ENCODE measurements at regions not wholly inside any gene's neighbourhood (a gene's known extent, or its start where the extent isn't known, plus 50 kb on each side); places are given as distances from the start of the nearest gene placed in this dataset.

GRCh38 chr12:58378028-58378427 lies 436.7 kb downstream of the ATP23 start:
- H3K9me3 ChIP-seq: no peaks in the 10 kb centered on the region
- H3K4me3 ChIP-seq (ENCODE audit: low read depth, low read length): no peak overlapping the region
- no peaks in the 10 kb centered on the region for H3K4me1 ChIP-seq
- no peaks in the 10 kb centered on the region for H3K36me3 ChIP-seq
- no peak for DNase-seq
- TF ChIP-seq CTCF (IDR thresholded peaks at IDR 0.05; ENCODE audit: low read depth, low read length): no peak
- H3K27me3 ChIP-seq: no peaks in the 10 kb centered on the region; the same call in 1 of the 2 replicates

GRCh38 chr12:58381546-58381945 lies 440.2 kb downstream of the ATP23 start:
- Histone ChIP-seq H3K4me1 (no peaks in the 10 kb centered on the region), H3K9me3 (no peaks in the 10 kb centered on the region), H3K4me3 (ENCODE audit: low read depth, low read length) (no peak overlapping the region), H3K36me3 (no peaks in the 10 kb centered on the region), H3K27me3 (no peaks in the 10 kb centered on the region; the same call in 1 of the 2 replicates)
- DNase-seq: no peak
- TF ChIP-seq CTCF (IDR thresholded peaks at IDR 0.05; ENCODE audit: low read depth, low read length): no peak

- no peak for DNase-seq
- Histone ChIP-seq H3K27me3 (no peaks in the 10 kb centered on the region; the same call in 1 of the 2 replicates), H3K4me1 (no peaks in the 10 kb centered on the region), H3K36me3 (no peaks in the 10 kb centered on the region), H3K4me3 (ENCODE audit: low read depth, low read length) (no peak overlapping the region), H3K9me3 (no peaks in the 10 kb centered on the region)
- TF ChIP-seq CTCF (IDR thresholded peaks at IDR 0.05; ENCODE audit: low read depth, low read length): no peak
Observed at GRCh38 chr12:58384196-58384595, 442.8 kb downstream of the ATP23 start.

- Histone ChIP-seq H3K27me3 (no peaks in the 10 kb centered on the region; the same call in 1 of the 2 replicates), H3K9me3 (no peaks in the 10 kb centered on the region), H3K36me3 (no peaks in the 10 kb centered on the region), H3K4me3 (ENCODE audit: low read depth, low read length) (no peak overlapping the region), H3K4me1 (no peaks in the 10 kb centered on the region)
- TF ChIP-seq CTCF (IDR thresholded peaks at IDR 0.05; ENCODE audit: low read depth, low read length): no peak
- no peak for DNase-seq
Observed at GRCh38 chr12:58386136-58386535, 444.8 kb downstream of the ATP23 start.

GRCh38 chr12:58387199-58387598 lies 445.8 kb downstream of the ATP23 start:
- TF ChIP-seq CTCF (IDR thresholded peaks at IDR 0.05; ENCODE audit: low read depth, low read length): no peak
- H3K9me3 ChIP-seq: no peaks in the 10 kb centered on the region
- H3K27me3 ChIP-seq: no peaks in the 10 kb centered on the region
- no peaks in the 10 kb centered on the region for H3K4me1 ChIP-seq
- no peak overlapping the region for H3K4me3 ChIP-seq (ENCODE audit: low read depth, low read length)
- no peaks in the 10 kb centered on the region for H3K36me3 ChIP-seq
- no peak for DNase-seq

GRCh38 chr12:58388261-58388660 lies 446.9 kb downstream of the ATP23 start:
- DNase-seq: no peak
- no peaks in the 10 kb centered on the region for H3K4me1 ChIP-seq
- TF ChIP-seq CTCF (IDR thresholded peaks at IDR 0.05; ENCODE audit: low read depth, low read length): no peak
- no peaks in the 10 kb centered on the region for H3K27me3 ChIP-seq
- no peaks in the 10 kb centered on the region for H3K9me3 ChIP-seq
- H3K36me3 ChIP-seq: no peaks in the 10 kb centered on the region
- H3K4me3 ChIP-seq (ENCODE audit: low read depth, low read length): no peak overlapping the region

All from BE2C (cell line).